ENCODE measurements at regions not wholly inside any gene's neighbourhood (a gene's known extent, or its start where the extent isn't known, plus 50 kb on each side); places are given as distances from the start of the nearest gene placed in this dataset.

DNA sequence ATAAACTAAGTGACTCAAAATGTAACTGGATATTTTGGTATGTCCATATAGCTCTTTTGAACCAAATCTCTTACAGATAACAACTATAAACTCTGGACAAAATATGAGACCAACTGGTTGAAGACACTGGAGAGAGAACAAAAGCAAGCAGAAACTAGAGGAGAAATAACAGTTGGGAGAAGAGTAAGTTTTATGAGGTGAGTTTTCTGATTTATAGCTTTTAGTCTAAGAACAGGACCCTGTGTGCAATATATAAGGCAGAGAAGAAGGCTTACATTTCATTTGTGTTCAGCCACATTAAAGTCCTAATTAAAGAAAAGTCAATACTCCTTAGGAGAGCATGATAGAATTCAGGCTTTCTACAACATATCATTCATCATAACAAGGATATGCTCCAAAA lies 71.0 kb upstream of the AMOTL1 start:
- Histone ChIP-seq H3K36me3 (ENCODE audit: control insufficient read depth, insufficient read depth, low read length) (no peaks in the 10 kb centered on the region), H4K20me1 (ENCODE audit: insufficient read depth, low read length) (no peaks in the 10 kb centered on the region), H3K4ac (ENCODE audit: low read depth, low read length) (no peak overlapping the region), H3K9me3 (ENCODE audit: control insufficient read depth, insufficient read depth, low read length) (0 out of 2 replicates have a peak, but pooled peaks cover 2% of the 10 kb centered on the region), H3K18ac (ENCODE audit: low read depth, low read length) (no peak overlapping the region), H2BK120ac (ENCODE audit: low read depth, low read length) (no peak overlapping the region), H2AK9ac (replicated peaks; ENCODE audit: low read depth, low read length, poor library complexity) (no peak overlapping the region), H3K23ac (ENCODE audit: low read depth, low read length) (no peak overlapping the region), H2BK20ac (ENCODE audit: low read depth, low read length) (no peak overlapping the region), H2BK5ac (ENCODE audit: low read depth, low read length, poor library complexity, severe bottlenecking) (no peak overlapping the region), H2BK15ac (ENCODE audit: low read depth, low read length) (no peak overlapping the region), H4K8ac (ENCODE audit: low read depth in 2 of 2, low read length in 2 of 2) (no peak overlapping the region), H3K79me1 (ENCODE audit: low read depth in 1 of 2, low read length in 2 of 2) (no peaks in the 10 kb centered on the region), H3K4me3 (ENCODE audit: insufficient read depth, low read depth, low read length) (no peak overlapping the region), H2AK5ac (ENCODE audit: low read depth, low read length) (no peak overlapping the region), H3K4me1 (ENCODE audit: control insufficient read depth, insufficient read depth, low read length) (no peaks in the 10 kb centered on the region), H4K5ac (ENCODE audit: low read depth, low read length) (no peak overlapping the region), H3K4me2 (ENCODE audit: low read depth, low read length) (no peak overlapping the region), H4K91ac (ENCODE audit: insufficient read depth, low read depth, low read length) (no peak overlapping the region), H3K27ac (ENCODE audit: insufficient read depth, low read length) (no peak overlapping the region), H3K9ac (ENCODE audit: low read depth, low read length) (no peak overlapping the region), H3K56ac (ENCODE audit: extremely low read depth, insufficient read depth, low read length) (no peak overlapping the region), H3K27me3 (ENCODE audit: control insufficient read depth, insufficient read depth, low read length) (peaks cover 13% of the 10 kb centered on the region), H3K9me1 (ENCODE audit: insufficient read depth, low read length) (no peaks in the 10 kb centered on the region), H3K14ac (replicated peaks; ENCODE audit: low read depth, low read length) (no peak overlapping the region), H2AFZ (replicated peaks; ENCODE audit: low read length, poor library complexity) (no peak overlapping the region)
- DNase-seq: no peak
- in situ Hi-C loops (cut with MboI; ENCODE audit: low sequenced_read_pairs): no loop called here
- ChIA-PET CTCF (no interaction called here), POLR2A (ENCODE audit: unreplicated experiment) (no interaction called here)
- dilution Hi-C loops (cut with HindIII; ENCODE audit: low sequenced_read_pairs, unreplicated experiment): no loop called here
- intact Hi-C loops (cut with micrococcal nuclease): no loop called here
- TF ChIP-seq SMC3 (IDR thresholded peaks at IDR 0.05; ENCODE audit: low read depth, low read length) (no peak), BHLHE40 (IDR thresholded peaks at IDR 0.05; ENCODE audit: low read depth, low read length) (no peak), POLR2A (IDR thresholded peaks at IDR 0.05; ENCODE audit: low read depth, low read length) (no peak), RFX5 (IDR thresholded peaks at IDR 0.05; ENCODE audit: low read depth, low read length) (no peak), CEBPB (IDR thresholded peaks at IDR 0.05; ENCODE audit: low read depth, low read length) (no peak), MAZ (IDR thresholded peaks at IDR 0.05; ENCODE audit: borderline replicate concordance, low read depth, low read length) (no peak), NFE2L2 (IDR thresholded peaks at IDR 0.05; ENCODE audit: low read depth, low read length) (no peak), RCOR1 (IDR thresholded peaks at IDR 0.05; ENCODE audit: insufficient replicate concordance, low read length) (no peak), MAFK (IDR thresholded peaks at IDR 0.05; ENCODE audit: low read depth, low read length) (no peak)
- TF ChIP-seq, protein P1, sequence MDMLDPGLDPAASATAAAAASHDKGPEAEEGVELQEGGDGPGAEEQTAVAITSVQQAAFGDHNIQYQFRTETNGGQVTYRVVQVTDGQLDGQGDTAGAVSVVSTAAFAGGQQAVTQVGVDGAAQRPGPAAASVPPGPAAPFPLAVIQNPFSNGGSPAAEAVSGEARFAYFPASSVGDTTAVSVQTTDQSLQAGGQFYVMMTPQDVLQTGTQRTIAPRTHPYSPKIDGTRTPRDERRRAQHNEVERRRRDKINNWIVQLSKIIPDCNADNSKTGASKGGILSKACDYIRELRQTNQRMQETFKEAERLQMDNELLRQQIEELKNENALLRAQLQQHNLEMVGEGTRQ (IDR thresholded peaks at IDR 0.05; ENCODE audit: low read depth, low read length): no peak
- TF ChIP-seq, protein P2, sequence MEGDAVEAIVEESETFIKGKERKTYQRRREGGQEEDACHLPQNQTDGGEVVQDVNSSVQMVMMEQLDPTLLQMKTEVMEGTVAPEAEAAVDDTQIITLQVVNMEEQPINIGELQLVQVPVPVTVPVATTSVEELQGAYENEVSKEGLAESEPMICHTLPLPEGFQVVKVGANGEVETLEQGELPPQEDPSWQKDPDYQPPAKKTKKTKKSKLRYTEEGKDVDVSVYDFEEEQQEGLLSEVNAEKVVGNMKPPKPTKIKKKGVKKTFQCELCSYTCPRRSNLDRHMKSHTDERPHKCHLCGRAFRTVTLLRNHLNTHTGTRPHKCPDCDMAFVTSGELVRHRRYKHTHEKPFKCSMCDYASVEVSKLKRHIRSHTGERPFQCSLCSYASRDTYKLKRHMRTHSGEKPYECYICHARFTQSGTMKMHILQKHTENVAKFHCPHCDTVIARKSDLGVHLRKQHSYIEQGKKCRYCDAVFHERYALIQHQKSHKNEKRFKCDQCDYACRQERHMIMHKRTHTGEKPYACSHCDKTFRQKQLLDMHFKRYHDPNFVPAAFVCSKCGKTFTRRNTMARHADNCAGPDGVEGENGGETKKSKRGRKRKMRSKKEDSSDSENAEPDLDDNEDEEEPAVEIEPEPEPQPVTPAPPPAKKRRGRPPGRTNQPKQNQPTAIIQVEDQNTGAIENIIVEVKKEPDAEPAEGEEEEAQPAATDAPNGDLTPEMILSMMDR (conservative IDR thresholded peaks at IDR 0.05; ENCODE audit: low read depth, low read length): no peak
- TF ChIP-seq, protein P3, sequence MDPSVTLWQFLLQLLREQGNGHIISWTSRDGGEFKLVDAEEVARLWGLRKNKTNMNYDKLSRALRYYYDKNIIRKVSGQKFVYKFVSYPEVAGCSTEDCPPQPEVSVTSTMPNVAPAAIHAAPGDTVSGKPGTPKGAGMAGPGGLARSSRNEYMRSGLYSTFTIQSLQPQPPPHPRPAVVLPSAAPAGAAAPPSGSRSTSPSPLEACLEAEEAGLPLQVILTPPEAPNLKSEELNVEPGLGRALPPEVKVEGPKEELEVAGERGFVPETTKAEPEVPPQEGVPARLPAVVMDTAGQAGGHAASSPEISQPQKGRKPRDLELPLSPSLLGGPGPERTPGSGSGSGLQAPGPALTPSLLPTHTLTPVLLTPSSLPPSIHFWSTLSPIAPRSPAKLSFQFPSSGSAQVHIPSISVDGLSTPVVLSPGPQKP (IDR thresholded peaks at IDR 0.05; ENCODE audit: borderline replicate concordance, low read depth, low read length): no peak
- ATAC-seq (ENCODE audit: low read depth): no peak
- no TSS peak for BruUV-seq (replicated peaks)

Measured in IMR-90 (cell line).